Endothelial cell of umbilical vein (primary cell): ENCODE measurements at regions not wholly inside any gene's neighbourhood (a gene's known extent, or its start where the extent isn't known, plus 50 kb on each side); places are given as distances from the start of the nearest gene placed in this dataset.

Experiments used
- BruUV-seq: library from RNA; stranded (reverse); fragments of 400-500 nt; replicated peaks from 2 replicates; lab custom pipeline; 2021; lab: Mats Ljungman, UMichigan
- CTCF ChIA-PET: fragments of 300-600, 350-600 bp; sonication (Branson Sonifier 250); formaldehyde crosslinking; loops from one replicate; lab custom pipeline; 2021; ENCODE audit warnings: antibody characterized with exemption, inconsistent platforms; lab: Charles Lee
- POLR2A ChIA-PET: fragments of 300-600, 350-600 bp; sonication (Branson Sonifier 250); formaldehyde crosslinking; loops from one replicate; lab custom pipeline; 2021; ENCODE audit warnings: antibody characterized with exemption, inconsistent platforms; lab: Charles Lee
- DNase-seq: peaks from one replicate; pipeline ENCODE4 v3.0.0-alpha.2; 2011; ENCODE audit warnings: low read depth, low spot score
- FAIRE-seq: peaks from 2 replicates; lab custom pipeline; 2011; peaks lifted over from hg19 to GRCh38; lab: Jason Lieb, UNC
- H2AFZ ChIP-seq: 2 replicates; pipeline ENCODE4 v1.6.0; 2012; ENCODE audit warnings: low read depth, low read length, control low read depth, inconsistent platforms
- H3K27ac ChIP-seq: 2 replicates; pipeline ENCODE4 v1.5.1; 2011; ENCODE audit warnings: low read depth, mild to moderate bottlenecking, control low read depth, low read length, moderate library complexity; ENCODE audit not compliant: insufficient read depth
- H3K27me3 ChIP-seq, 2 experiments: 2 replicates each; pipeline versions ENCODE4 v1.6.0 to v1.6.1; 2011; ENCODE audit warnings: low read length in 2 of 2, mixed read lengths in 1 of 2; ENCODE audit not compliant: control insufficient read depth in 2 of 2, insufficient read depth in 2 of 2
- H3K36me3 ChIP-seq, 2 experiments: 2 replicates in 1 of 2; 3 replicates in 1 of 2; pipeline ENCODE4 v1.5.1; 2011; ENCODE audit warnings: low read length in 2 of 2, mild to moderate bottlenecking in 1 of 2, moderate library complexity in 1 of 2; ENCODE audit not compliant: control insufficient read depth in 2 of 2, insufficient read depth in 2 of 2; ENCODE audit errors: extremely low read depth in 1 of 2
- H3K4me1 ChIP-seq: 3 replicates; pipeline ENCODE4 v1.5.1; 2011; ENCODE audit warnings: mild to moderate bottlenecking, low read length; ENCODE audit not compliant: control insufficient read depth, insufficient read depth; ENCODE audit errors: extremely low read depth
- H3K4me2 ChIP-seq: 2 replicates; pipeline ENCODE4 v1.6.1; 2011; ENCODE audit warnings: low read length, control low read depth, mixed read lengths; ENCODE audit not compliant: insufficient read depth
- H3K4me3 ChIP-seq, 3 experiments: fragments of 200-600 bp in 1 of 3; sonication (generic), shearing (Covaris generic) in 1 of 3; replicated peaks in 1 of 3; 2 replicates each; pipeline ENCODE4 v1.5.1; 2011 to 2016; ENCODE audit warnings: control low read depth in 3 of 3, low read length in 3 of 3, mild to moderate bottlenecking in 2 of 3, inconsistent platforms in 1 of 3, low read depth in 1 of 3, moderate library complexity in 1 of 3; ENCODE audit not compliant: insufficient read depth in 1 of 3
- H3K79me2 ChIP-seq: 2 replicates; pipeline ENCODE4 v1.6.0; 2012; ENCODE audit warnings: low read length, inconsistent platforms; ENCODE audit not compliant: control insufficient read depth, insufficient read depth
- H3K9ac ChIP-seq: replicated peaks from 2 replicates; pipeline ENCODE3; 2011; ENCODE audit warnings: low read length, control low read depth; ENCODE audit not compliant: insufficient read depth; ENCODE audit errors: extremely low read depth
- H3K9me1 ChIP-seq: replicated peaks from 3 replicates; pipeline ENCODE4 v1.6.0; 2011; ENCODE audit warnings: mild to moderate bottlenecking, low read length; ENCODE audit not compliant: control insufficient read depth, insufficient read depth; ENCODE audit errors: extremely low read depth
- H3K9me3 ChIP-seq: replicated peaks from 2 replicates; pipeline ENCODE4 v1.5.1; 2012; ENCODE audit warnings: low read length, inconsistent platforms; ENCODE audit not compliant: control insufficient read depth, insufficient read depth
- H4K20me1 ChIP-seq: replicated peaks from 2 replicates; pipeline ENCODE3; 2011; ENCODE audit warnings: mild to moderate bottlenecking, low read length; ENCODE audit not compliant: control insufficient read depth, insufficient read depth; ENCODE audit errors: extremely low read depth
- CTCF ChIP-seq, 2 donors: IDR thresholded peaks; 1 replicate in 1 of 2; 2 replicates in 1 of 2; pipeline ENCODE4 v1.5.1; 2011; ENCODE audit warnings: low read length in 2 of 2, mild to moderate bottlenecking in 2 of 2, moderate library complexity in 2 of 2, control low read depth in 1 of 2, inconsistent platforms in 1 of 2, low read depth in 1 of 2; ENCODE audit not compliant: insufficient read depth in 1 of 2; ENCODE audit errors: extremely low read depth in 1 of 2
- EZH2 ChIP-seq: IDR thresholded peaks from 2 replicates; pipeline ENCODE4 v1.6.1; 2012; ENCODE audit warnings: borderline replicate concordance, low read depth, mild to moderate bottlenecking, moderate library complexity, low read length, inconsistent platforms; ENCODE audit not compliant: severe bottlenecking
- FOS ChIP-seq: IDR thresholded peaks from 2 replicates; pipeline ENCODE4 v1.6.1; 2011; ENCODE audit warnings: mild to moderate bottlenecking, low read length, moderate library complexity, borderline replicate concordance; ENCODE audit not compliant: insufficient read depth
- JUN ChIP-seq: IDR thresholded peaks from 2 replicates; pipeline ENCODE4 v1.6.1; 2011; ENCODE audit warnings: borderline replicate concordance, low read depth; ENCODE audit not compliant: insufficient read length, insufficient read depth
- MAX ChIP-seq: IDR thresholded peaks from 2 replicates; pipeline ENCODE4 v1.6.1; 2011; ENCODE audit not compliant: insufficient read depth, insufficient read length
- POLR2A ChIP-seq: IDR thresholded peaks from 2 replicates; pipeline ENCODE4 v1.6.1; 2012; ENCODE audit warnings: low read depth, mild to moderate bottlenecking, control low read depth, low read length
- POLR2AphosphoS5 ChIP-seq: IDR thresholded peaks from 2 replicates; pipeline ENCODE4 v1.6.1; 2012; ENCODE audit warnings: low read depth, mild to moderate bottlenecking, control low read depth, low read length, moderate library complexity; ENCODE audit not compliant: insufficient read depth
- dilution Hi-C: fragments of 300-500 bp; cut with MboI; formaldehyde crosslinking; loops from one replicate; pipeline ENCODE4 v1.15.0; 2019; ENCODE audit warnings: low sequenced_read_pairs; ENCODE audit not compliant: extremely low pct_ligation_motif_present
- intact Hi-C: fragments of 100-400 bp; cut with micrococcal nuclease; formaldehyde crosslinking; loops from one replicate; pipeline ENCODE4 v1.10.0; 2022

- ChIA-PET CTCF (interaction anchor here (1.1 kb wide), 1 partner anchor 13 kb away, joined by 3 read pairs; no protein-coding TSS in a partner anchor), POLR2A (no interaction called here)
- no peak for FAIRE-seq
- Histone ChIP-seq H3K4me1 (no peaks in the 10 kb centered on the region), H4K20me1 (no peaks in the 10 kb centered on the region), H3K27me3 (no peaks in the 10 kb centered on the region), H3K36me3 (no peaks in the 10 kb centered on the region), H2AFZ (no peak overlapping the region), H3K9me3 (no peaks in the 10 kb centered on the region), H3K4me3 (no peak overlapping the region), H3K9ac (no peak overlapping the region), H3K27ac (no peak overlapping the region), H3K79me2 (no peaks in the 10 kb centered on the region), H3K9me1 (no peaks in the 10 kb centered on the region), H3K4me2 (no peak overlapping the region)
- intact Hi-C loops = no loop called here
- no TSS peak for BruUV-seq
- TF ChIP-seq CTCF (IDR thresholded peaks at IDR 0.05; ENCODE audit: extremely low read depth in 1 of 2, insufficient read depth in 1 of 2, low read depth in 1 of 2, low read length in 2 of 2) = no peak
- no peak for TF ChIP-seq EZH2
- no peak for TF ChIP-seq MAX
- dilution Hi-C loops = no loop called here
- DNase-seq = no peak
Observed at GRCh38 chr6:156507106-156507505, 270.1 kb upstream of the ARID1B start.

- BruUV-seq = no TSS peak
- dilution Hi-C loops (no loop called here), intact Hi-C loops (no loop called here)
- DNase-seq (no peak), FAIRE-seq (no peak)
- POLR2A ChIA-PET = no interaction called here
- Histone ChIP-seq H3K9me1 (no peaks in the 10 kb centered on the region), H3K4me2 (no peak overlapping the region), H3K36me3 (no peaks in the 10 kb centered on the region), H2AFZ (no peak overlapping the region), H3K4me3 (no peak overlapping the region), H4K20me1 (no peaks in the 10 kb centered on the region), H3K9me3 (no peaks in the 10 kb centered on the region), H3K4me1 (no peaks in the 10 kb centered on the region), H3K9ac (no peak overlapping the region), H3K27me3 (no peaks in the 10 kb centered on the region), H3K27ac (no peak overlapping the region), H3K79me2 (no peaks in the 10 kb centered on the region)
- TF ChIP-seq FOS (no peak), POLR2AphosphoS5 (no peak), POLR2A (no peak), JUN (no peak)
- CTCF ChIA-PET = no interaction called here
Observed at GRCh38 chr6:156502969-156503504, 274.1 kb upstream of the ARID1B start.
